ENCODE measurements at regions not wholly inside any gene's neighbourhood (a gene's known extent, or its start where the extent isn't known, plus 50 kb on each side); places are given as distances from the start of the nearest gene placed in this dataset.
A peak's percentile ranks its signal among the peaks of the same experiment; 100 is the strongest.

DNA sequence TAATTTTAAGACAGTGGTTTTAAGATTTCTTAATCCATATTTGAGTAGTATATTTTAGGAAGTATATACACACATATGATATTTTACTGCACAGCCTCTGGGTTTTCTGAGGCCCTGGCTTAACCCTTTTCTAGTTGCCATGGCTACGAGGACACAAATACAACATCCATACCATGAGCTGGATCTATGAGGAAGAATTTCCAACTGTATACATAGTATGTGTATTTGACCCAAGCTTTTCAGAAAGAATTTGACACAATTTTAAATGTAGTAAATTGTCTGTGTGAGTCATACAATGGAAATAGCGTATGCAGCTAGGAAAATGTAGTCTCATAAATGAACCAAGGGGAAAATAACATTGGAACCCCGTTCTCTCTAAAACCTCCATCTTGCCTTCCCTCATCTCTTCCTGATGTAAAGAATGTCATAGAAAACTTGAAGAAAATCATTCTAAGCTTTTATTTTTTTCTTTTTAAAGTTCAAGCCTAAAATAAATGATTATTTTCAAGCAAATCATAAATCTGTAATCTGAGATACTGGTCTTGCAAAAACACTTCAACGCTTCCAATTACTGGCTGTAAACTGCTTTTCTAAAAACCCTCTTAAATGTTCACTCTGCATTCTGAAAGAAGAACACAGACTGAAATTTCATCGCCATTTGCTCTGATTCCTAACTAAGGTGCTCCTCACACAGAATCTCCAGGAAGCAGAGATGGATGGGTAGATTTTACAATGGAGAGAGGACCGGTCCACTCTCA lies 172.4 kb downstream of the LACC1 start:
- H3K4me2 ChIP-seq (ENCODE audit: low read depth, low read length, poor library complexity, severe bottlenecking): no peak overlapping the region
- H3K9ac ChIP-seq (ENCODE audit: low read depth, low read length, poor library complexity, severe bottlenecking): no peak overlapping the region
- H3F3A ChIP-seq (ENCODE audit: low read depth): no peaks in the 10 kb centered on the region
- TF ChIP-seq, protein P1, sequence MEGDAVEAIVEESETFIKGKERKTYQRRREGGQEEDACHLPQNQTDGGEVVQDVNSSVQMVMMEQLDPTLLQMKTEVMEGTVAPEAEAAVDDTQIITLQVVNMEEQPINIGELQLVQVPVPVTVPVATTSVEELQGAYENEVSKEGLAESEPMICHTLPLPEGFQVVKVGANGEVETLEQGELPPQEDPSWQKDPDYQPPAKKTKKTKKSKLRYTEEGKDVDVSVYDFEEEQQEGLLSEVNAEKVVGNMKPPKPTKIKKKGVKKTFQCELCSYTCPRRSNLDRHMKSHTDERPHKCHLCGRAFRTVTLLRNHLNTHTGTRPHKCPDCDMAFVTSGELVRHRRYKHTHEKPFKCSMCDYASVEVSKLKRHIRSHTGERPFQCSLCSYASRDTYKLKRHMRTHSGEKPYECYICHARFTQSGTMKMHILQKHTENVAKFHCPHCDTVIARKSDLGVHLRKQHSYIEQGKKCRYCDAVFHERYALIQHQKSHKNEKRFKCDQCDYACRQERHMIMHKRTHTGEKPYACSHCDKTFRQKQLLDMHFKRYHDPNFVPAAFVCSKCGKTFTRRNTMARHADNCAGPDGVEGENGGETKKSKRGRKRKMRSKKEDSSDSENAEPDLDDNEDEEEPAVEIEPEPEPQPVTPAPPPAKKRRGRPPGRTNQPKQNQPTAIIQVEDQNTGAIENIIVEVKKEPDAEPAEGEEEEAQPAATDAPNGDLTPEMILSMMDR (conservative IDR thresholded peaks at IDR 0.05; ENCODE audit: low read length): no peak
- no peak for TF ChIP-seq EZH2phosphoT487 (IDR thresholded peaks at IDR 0.05; ENCODE audit: borderline replicate concordance)
- no peaks in the 10 kb centered on the region for H3K36me3 ChIP-seq (ENCODE audit: insufficient read depth, low read length)
- no peaks in the 10 kb centered on the region for H3K9me3 ChIP-seq (ENCODE audit: insufficient read depth, low read depth, low read length)
- no peak overlapping the region for H2AFZ ChIP-seq (ENCODE audit: low read length)
- no peak overlapping the region for H3K4me3 ChIP-seq (ENCODE audit: low read length, poor library complexity, severe bottlenecking)
- no peaks in the 10 kb centered on the region for H3K4me1 ChIP-seq (ENCODE audit: insufficient read depth, low read length, poor library complexity, severe bottlenecking)
- H3K79me2 ChIP-seq (ENCODE audit: insufficient read depth, low read length): no peaks in the 10 kb centered on the region
- H3K27me3 ChIP-seq (ENCODE audit: insufficient read depth, low read length, poor library complexity, severe bottlenecking): no peaks in the 10 kb centered on the region
- H4K20me1 ChIP-seq (ENCODE audit: insufficient read depth, low read length, poor library complexity, severe bottlenecking): no peaks in the 10 kb centered on the region
- no peaks in the 10 kb centered on the region for H3K9me2 ChIP-seq (replicated peaks; ENCODE audit: low read depth, low read length)

DNA sequence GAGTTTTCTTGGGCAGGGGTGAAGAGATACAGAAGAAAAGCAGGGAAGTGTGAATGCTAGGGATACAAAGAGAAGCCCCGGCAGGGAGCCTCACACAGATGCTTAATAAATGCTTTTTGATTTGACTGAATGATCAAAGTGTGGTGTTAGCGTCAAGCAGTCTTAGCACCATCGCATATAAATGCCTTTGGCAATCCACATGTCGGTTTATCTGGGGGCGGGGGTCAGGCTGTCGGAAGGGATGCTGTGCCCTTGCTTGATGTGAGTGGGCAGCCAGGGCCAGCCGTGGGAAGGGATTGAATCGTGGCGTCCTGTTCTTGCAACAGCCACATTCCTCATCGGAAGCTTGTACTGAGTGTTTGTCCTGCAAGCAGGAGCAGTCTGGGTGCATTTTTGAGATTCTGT lies 173.1 kb downstream of the LACC1 start:
- no peak overlapping the region for H3K4me2 ChIP-seq (ENCODE audit: low read depth, low read length, poor library complexity, severe bottlenecking)
- H3K79me2 ChIP-seq (ENCODE audit: insufficient read depth, low read length): no peaks in the 10 kb centered on the region

DNA sequence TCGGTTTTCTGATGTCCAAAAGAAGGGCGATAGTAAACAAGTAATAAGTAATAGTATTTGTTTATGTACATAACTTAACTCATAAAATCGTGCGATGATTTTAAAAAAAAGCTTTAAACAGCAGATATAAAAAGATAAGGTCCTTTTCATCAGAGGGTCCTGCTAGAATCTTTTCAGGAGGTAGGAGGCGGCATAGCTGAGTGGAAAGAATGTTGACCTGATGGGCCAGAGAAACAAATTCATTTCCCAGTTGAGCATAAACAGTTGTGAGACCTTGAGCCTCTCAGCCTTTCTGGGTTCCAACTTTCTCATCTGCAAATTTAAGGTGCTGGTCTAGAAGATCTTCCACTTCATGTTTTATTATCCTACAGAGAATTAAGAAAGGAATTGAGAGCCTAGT lies 173.5 kb downstream of the LACC1 start:
- Histone ChIP-seq H3K27me3 (ENCODE audit: insufficient read depth, low read length, poor library complexity, severe bottlenecking) (no peaks in the 10 kb centered on the region), H3K9ac (ENCODE audit: low read depth, low read length, poor library complexity, severe bottlenecking) (no peak overlapping the region), H4K20me1 (ENCODE audit: insufficient read depth, low read length, poor library complexity, severe bottlenecking) (no peaks in the 10 kb centered on the region), H3K4me1 (ENCODE audit: insufficient read depth, low read length, poor library complexity, severe bottlenecking) (no peaks in the 10 kb centered on the region), H3K4me3 (ENCODE audit: low read length, poor library complexity, severe bottlenecking) (no peak overlapping the region), H2AFZ (ENCODE audit: low read length) (no peak overlapping the region), H3K9me3 (ENCODE audit: insufficient read depth, low read depth, low read length) (no peaks in the 10 kb centered on the region), H3F3A (ENCODE audit: low read depth) (no peaks in the 10 kb centered on the region), H3K9me2 (replicated peaks; ENCODE audit: low read depth, low read length) (no peaks in the 10 kb centered on the region), H3K36me3 (ENCODE audit: insufficient read depth, low read length) (no peaks in the 10 kb centered on the region), H3K79me2 (ENCODE audit: insufficient read depth, low read length) (no peaks in the 10 kb centered on the region), H3K4me2 (ENCODE audit: low read depth, low read length, poor library complexity, severe bottlenecking) (no peak overlapping the region)
- TF ChIP-seq, protein P1 (conservative IDR thresholded peaks at IDR 0.05; ENCODE audit: low read length): 0 out of 2 replicates have a peak, but pooled peaks have one; percentile 16
- no peak for TF ChIP-seq EZH2phosphoT487 (IDR thresholded peaks at IDR 0.05; ENCODE audit: borderline replicate concordance)

More for the DNA sequence above, 173.1 kb downstream of the LACC1 start:
- no peaks in the 10 kb centered on the region for H3K27me3 ChIP-seq (ENCODE audit: insufficient read depth, low read length, poor library complexity, severe bottlenecking)
- no peaks in the 10 kb centered on the region for H3K9me2 ChIP-seq (replicated peaks; ENCODE audit: low read depth, low read length)
- no peaks in the 10 kb centered on the region for H3F3A ChIP-seq (ENCODE audit: low read depth)
- no peak overlapping the region for H3K9ac ChIP-seq (ENCODE audit: low read depth, low read length, poor library complexity, severe bottlenecking)
- no peaks in the 10 kb centered on the region for H3K36me3 ChIP-seq (ENCODE audit: insufficient read depth, low read length)
- H3K9me3 ChIP-seq (ENCODE audit: insufficient read depth, low read depth, low read length): no peaks in the 10 kb centered on the region
- H4K20me1 ChIP-seq (ENCODE audit: insufficient read depth, low read length, poor library complexity, severe bottlenecking): no peaks in the 10 kb centered on the region
- H3K4me3 ChIP-seq (ENCODE audit: low read length, poor library complexity, severe bottlenecking): no peak overlapping the region
- H2AFZ ChIP-seq (ENCODE audit: low read length): no peak overlapping the region
- H3K4me1 ChIP-seq (ENCODE audit: insufficient read depth, low read length, poor library complexity, severe bottlenecking): no peaks in the 10 kb centered on the region
- no peak for TF ChIP-seq EZH2phosphoT487 (IDR thresholded peaks at IDR 0.05; ENCODE audit: borderline replicate concordance)
- TF ChIP-seq, protein P1 (conservative IDR thresholded peaks at IDR 0.05; ENCODE audit: low read length): no peak
